Spleen (tissue), 11 donors: ENCODE measurements at regions not wholly inside any gene's neighbourhood (a gene's known extent, or its start where the extent isn't known, plus 50 kb on each side); places are given as distances from the start of the nearest gene placed in this dataset.

Experiments used
- DNase-seq: peaks from one replicate; pipeline ENCODE4 v3.0.0-alpha.2; 2020
- H3K27ac ChIP-seq, 8 donors: fragments of 200-600 bp; sonication (generic) in 7 of 8; 1 replicate in 4 of 8; 2 replicates in 4 of 8; pipeline versions ENCODE4 v1.5.0 to v1.8.0; 2016 to 2021; ENCODE audit warnings: inconsistent platforms in 4 of 8, mild to moderate bottlenecking in 4 of 8, moderate library complexity in 1 of 8
- H3K27me3 ChIP-seq, 7 donors: fragments of 200-600 bp; sonication (generic) in 6 of 7; replicated peaks in 1 of 7; 1 replicate in 4 of 7; 2 replicates in 3 of 7; pipeline versions ENCODE4 v1.5.0 to v1.8.0; 2016 to 2021; ENCODE audit warnings: inconsistent platforms in 3 of 7, mild to moderate bottlenecking in 1 of 7
- H3K36me3 ChIP-seq, 6 donors: fragments of 200-600 bp; sonication (generic) in 5 of 6; 1 replicate in 4 of 6; 2 replicates in 2 of 6; pipeline versions ENCODE4 v1.5.0 to v1.8.0; 2016 to 2021; ENCODE audit warnings: inconsistent platforms in 2 of 6
- H3K4me1 ChIP-seq, 6 donors: fragments of 200-600 bp; sonication (generic) in 5 of 6; 1 replicate in 3 of 6; 2 replicates in 3 of 6; pipeline versions ENCODE4 v1.5.0 to v1.8.0; 2016 to 2021; ENCODE audit warnings: inconsistent platforms in 3 of 6
- H3K4me3 ChIP-seq, 8 donors: fragments of 200-600 bp; sonication (generic) in 7 of 8; 1 replicate in 4 of 8; 2 replicates in 4 of 8; pipeline versions ENCODE4 v1.5.0 to v1.8.0; 2016 to 2021; ENCODE audit warnings: inconsistent platforms in 4 of 8, mild to moderate bottlenecking in 4 of 8, moderate library complexity in 2 of 8
- H3K9me3 ChIP-seq, 8 donors: fragments of 200-600 bp; sonication (generic) in 7 of 8; 1 replicate in 4 of 8; 2 replicates in 4 of 8; pipeline versions ENCODE4 v1.5.0 to v1.8.0; 2016 to 2021; ENCODE audit warnings: inconsistent platforms in 4 of 8
- POLR2A ChIP-seq, 3 donors: fragments of 450-650 bp; IDR thresholded peaks; one replicate each; pipeline ENCODE4 v1.5.1; 2017; ENCODE audit warnings: antibody characterized with exemption in 3 of 3, mild to moderate bottlenecking in 1 of 3
- POLR2AphosphoS5 ChIP-seq, 3 donors: sonication (generic); formaldehyde crosslinking; IDR thresholded peaks; one replicate each; pipeline ENCODE4 v1.5.1; 2017; ENCODE audit warnings: antibody characterized with exemption in 3 of 3
- WGBS, 5 donors: extraction: QIAGEN DNeasy Blood & Tissue Kit in 3 of 5; methylation state at CpG; one replicate each; pipeline versions ENCODE4 v1.1.5 to v1.1.7; 2013 to 2018; 5-methylcytosine and 5-hydroxymethylcytosine counted together
- intact Hi-C: fragments of 100-400 bp; cut with DNase I; formaldehyde crosslinking; loops from one replicate; pipeline ENCODE4 v1.15.0; 2023; ENCODE audit warnings: low total_unique reads
- TF ChIP-seq, protein P1 (sequence below), 11 experiments: fragments of 200-600 bp in 7 of 11; fragments of 450-650 bp in 4 of 11; sonication (generic) in 4 of 11; IDR thresholded peaks in 8 of 11; conservative IDR thresholded peaks in 3 of 11; 1 replicate in 7 of 11; 2 replicates in 4 of 11; pipeline versions ENCODE4 v1.4.0 to v1.8.0; 2016 to 2021; ENCODE audit warnings: antibody characterized with exemption in 11 of 11, inconsistent platforms in 4 of 11, mild to moderate bottlenecking in 1 of 11
- donor health status: healthy with polysubstance abuse.
- donor health status: DM: no; HTN: no; CAD: no; lungs with moderate emphysema.
- donor health status: DM: no; HTN: no; CAD: no.
- donor health status: Bipolar disorder and iron deficiency.
- donor health status: healthy.
- donor health status: DM: no; HTN: no; CAD: no.
- donor health status: DM: yes; HTN: yes; CAD: no.

GRCh38 chr1:5740865-5741860 lies 251.1 kb downstream of the NPHP4 start:
- H3K4me1 ChIP-seq: no peaks in the 10 kb centered on the region
- H3K27me3 ChIP-seq: peaks cover 0 to 46% (median 13%) of the 10 kb centered on the region in 7 donors
- H3K36me3 ChIP-seq: no peaks in the 10 kb centered on the region
- intact Hi-C loops: no loop called here
- no peak overlapping the region for H3K4me3 ChIP-seq
- H3K9me3 ChIP-seq: no peaks in the 10 kb centered on the region
- WGBS, 5 donors: 48 to 69% (median 60%) methylated on average over 20 to 21 of the region's 21 CpGs
- TF ChIP-seq POLR2A (IDR thresholded peaks at IDR 0.05) (no peak), POLR2AphosphoS5 (IDR thresholded peaks at IDR 0.05) (no peak)
- TF ChIP-seq, protein P1, sequence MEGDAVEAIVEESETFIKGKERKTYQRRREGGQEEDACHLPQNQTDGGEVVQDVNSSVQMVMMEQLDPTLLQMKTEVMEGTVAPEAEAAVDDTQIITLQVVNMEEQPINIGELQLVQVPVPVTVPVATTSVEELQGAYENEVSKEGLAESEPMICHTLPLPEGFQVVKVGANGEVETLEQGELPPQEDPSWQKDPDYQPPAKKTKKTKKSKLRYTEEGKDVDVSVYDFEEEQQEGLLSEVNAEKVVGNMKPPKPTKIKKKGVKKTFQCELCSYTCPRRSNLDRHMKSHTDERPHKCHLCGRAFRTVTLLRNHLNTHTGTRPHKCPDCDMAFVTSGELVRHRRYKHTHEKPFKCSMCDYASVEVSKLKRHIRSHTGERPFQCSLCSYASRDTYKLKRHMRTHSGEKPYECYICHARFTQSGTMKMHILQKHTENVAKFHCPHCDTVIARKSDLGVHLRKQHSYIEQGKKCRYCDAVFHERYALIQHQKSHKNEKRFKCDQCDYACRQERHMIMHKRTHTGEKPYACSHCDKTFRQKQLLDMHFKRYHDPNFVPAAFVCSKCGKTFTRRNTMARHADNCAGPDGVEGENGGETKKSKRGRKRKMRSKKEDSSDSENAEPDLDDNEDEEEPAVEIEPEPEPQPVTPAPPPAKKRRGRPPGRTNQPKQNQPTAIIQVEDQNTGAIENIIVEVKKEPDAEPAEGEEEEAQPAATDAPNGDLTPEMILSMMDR (IDR thresholded peaks at IDR 0.05 in 8 of 11, conservative IDR thresholded peaks at IDR 0.05 in 3 of 11): no peak
- H3K27ac ChIP-seq: no peak overlapping the region
- DNase-seq: peak; percentile 54

- TF ChIP-seq POLR2A (IDR thresholded peaks at IDR 0.05): no peak
- TF ChIP-seq POLR2AphosphoS5 (IDR thresholded peaks at IDR 0.05): no peak
- TF ChIP-seq, protein P1 (IDR thresholded peaks at IDR 0.05 in 8 of 11, conservative IDR thresholded peaks at IDR 0.05 in 3 of 11): no peak
- no peaks in the 10 kb centered on the region for H3K36me3 ChIP-seq
- no peaks in the 10 kb centered on the region for H3K9me3 ChIP-seq
- peaks cover 0 to 39% (median 6%) of the 10 kb centered on the region in 7 donors for H3K27me3 ChIP-seq
- H3K4me3 ChIP-seq: no peak overlapping the region
- H3K27ac ChIP-seq: no peak overlapping the region
- no peak for DNase-seq
- intact Hi-C loops: no loop called here
- 86 to 99% (median 94%) methylated on average over 7 of the region's 7 CpGs for WGBS, 5 donors
- no peaks in the 10 kb centered on the region for H3K4me1 ChIP-seq
These were observed 251.8 kb downstream of the NPHP4 start for GRCh38 chr1:5740450-5740849.

DNA sequence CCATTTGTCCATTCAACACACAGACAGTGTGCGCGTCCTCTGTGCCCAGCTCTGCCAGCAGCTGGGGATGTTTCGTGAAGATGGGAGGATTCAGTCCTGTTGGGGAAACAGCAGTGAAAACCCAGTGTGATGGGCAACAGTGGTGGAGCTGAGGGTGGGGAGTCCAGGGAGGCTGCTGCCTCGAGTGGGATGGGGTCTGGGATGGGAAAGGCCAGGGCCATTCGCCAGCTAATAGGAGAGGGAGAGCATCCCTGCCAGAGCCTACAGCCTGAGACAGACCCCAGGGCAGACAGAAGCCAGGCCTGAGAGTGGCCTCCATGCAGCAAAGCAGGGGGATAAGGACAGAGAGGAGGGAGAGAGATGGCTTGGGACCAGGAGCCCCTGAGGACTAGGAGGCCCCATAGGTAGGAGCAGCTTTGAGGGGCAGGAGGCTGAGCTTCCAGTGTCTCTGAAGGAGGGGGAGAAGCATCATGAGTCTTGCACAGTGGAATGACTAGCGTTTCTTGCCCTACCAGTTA lies 252.6 kb downstream of the NPHP4 start:
- 66 to 79% (median 72%) methylated on average over 6 of the region's 6 CpGs for WGBS, 5 donors
- H3K9me3 ChIP-seq: no peaks in the 10 kb centered on the region
- no peaks in the 10 kb centered on the region for H3K4me1 ChIP-seq
- H3K4me3 ChIP-seq: no peak overlapping the region
- H3K27me3 ChIP-seq: peaks cover 0 to 38% (median 0%) of the 10 kb centered on the region in 7 donors
- no peaks in the 10 kb centered on the region for H3K36me3 ChIP-seq
- H3K27ac ChIP-seq: no peak overlapping the region
- peak; percentile 16 for DNase-seq
- TF ChIP-seq POLR2AphosphoS5 (IDR thresholded peaks at IDR 0.05): no peak
- no peak for TF ChIP-seq POLR2A (IDR thresholded peaks at IDR 0.05)
- TF ChIP-seq, protein P1 (IDR thresholded peaks at IDR 0.05 in 8 of 11, conservative IDR thresholded peaks at IDR 0.05 in 3 of 11): no peak
- intact Hi-C loops: no loop called here

DNA sequence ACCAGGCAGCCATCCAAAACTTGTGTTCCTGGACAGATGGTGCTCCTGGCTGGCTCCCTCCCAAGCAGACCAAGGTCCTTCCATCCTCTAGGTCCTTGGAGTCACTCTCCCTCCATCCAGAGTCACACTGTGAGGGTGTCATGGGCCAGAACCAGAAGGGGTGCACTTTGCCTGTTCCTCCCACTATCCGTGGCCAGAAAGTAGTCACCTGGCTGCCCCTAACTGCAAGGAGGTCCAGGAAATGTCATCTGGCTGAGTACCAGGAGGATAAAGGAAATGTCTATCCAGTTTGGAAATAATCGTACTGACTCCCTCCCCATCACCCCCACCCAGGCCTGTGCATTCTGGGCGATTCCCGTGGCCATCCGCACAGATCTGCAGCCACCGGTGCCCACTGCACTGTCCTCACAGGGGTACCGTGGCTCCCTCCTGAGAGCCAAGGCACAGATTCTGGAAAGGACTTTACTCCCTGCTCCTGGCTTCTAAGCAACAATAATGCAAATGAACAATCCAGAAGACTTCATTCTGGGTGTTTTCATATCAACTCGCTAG lies 253.2 kb downstream of the NPHP4 start:
- TF ChIP-seq POLR2AphosphoS5 (IDR thresholded peaks at IDR 0.05) (no peak), POLR2A (IDR thresholded peaks at IDR 0.05) (no peak)
- TF ChIP-seq, protein P1 (IDR thresholded peaks at IDR 0.05 in 8 of 11, conservative IDR thresholded peaks at IDR 0.05 in 3 of 11): no peak
- Histone ChIP-seq H3K9me3 (no peaks in the 10 kb centered on the region), H3K4me1 (no peaks in the 10 kb centered on the region), H3K27ac (no peak overlapping the region), H3K27me3 (peaks cover 0 to 44% (median 0%) of the 10 kb centered on the region in 7 donors), H3K4me3 (no peak overlapping the region), H3K36me3 (no peaks in the 10 kb centered on the region)
- 71 to 87% (median 81%) methylated on average over 8 of the region's 8 CpGs for WGBS, 5 donors
- intact Hi-C loops: no loop called here
- peak; percentile 14 for DNase-seq
